ENCODE measurements at regions not wholly inside any gene's neighbourhood (a gene's known extent, or its start where the extent isn't known, plus 50 kb on each side); places are given as distances from the start of the nearest gene placed in this dataset.
A peak's percentile ranks its signal among the peaks of the same experiment; 100 is the strongest.

- TF ChIP-seq CTCF (IDR thresholded peaks at IDR 0.05; ENCODE audit: low read depth, low read length) (no peak), EZH2phosphoT487 (IDR thresholded peaks at IDR 0.05; ENCODE audit: low read depth) (no peak)
- Histone ChIP-seq H3K9me3 (ENCODE audit: insufficient read depth, low read length) (no peaks in the 10 kb centered on the region), H3K4me1 (ENCODE audit: low read length) (no peaks in the 10 kb centered on the region), H2AFZ (ENCODE audit: low read depth, low read length) (no peak overlapping the region), H3K36me3 (replicated peaks; ENCODE audit: low read depth, low read length) (no peaks in the 10 kb centered on the region), H3K27ac (ENCODE audit: low read length) (no peak overlapping the region), H4K20me1 (ENCODE audit: insufficient read depth, low read length) (no peaks in the 10 kb centered on the region), H3K4me3 (ENCODE audit: low read length) (no peak overlapping the region), H3K4me2 (ENCODE audit: low read length) (no peak overlapping the region), H3K27me3 (ENCODE audit: low read depth, low read length) (no peaks in the 10 kb centered on the region), H3K79me2 (ENCODE audit: low read length) (no peaks in the 10 kb centered on the region), H3K9ac (ENCODE audit: low read length) (no peak overlapping the region)
These were observed 2180.4 kb upstream of the C9orf72 start for GRCh38 chr9:29753638-29754037.

GRCh38 chr9:29769019-29769418 is 2195.7 kb upstream of the C9orf72 start:
- H4K20me1 ChIP-seq (ENCODE audit: insufficient read depth, low read length), result no peaks in the 10 kb centered on the region
- no peak for TF ChIP-seq CTCF (IDR thresholded peaks at IDR 0.05; ENCODE audit: low read depth, low read length)
- TF ChIP-seq EZH2phosphoT487 (IDR thresholded peaks at IDR 0.05; ENCODE audit: low read depth), result no peak
- H3K9ac ChIP-seq (ENCODE audit: low read length), result no peak overlapping the region
- H3K4me3 ChIP-seq (ENCODE audit: low read length), result no peak overlapping the region
- H2AFZ ChIP-seq (ENCODE audit: low read depth, low read length), result no peak overlapping the region
- H3K27ac ChIP-seq (ENCODE audit: low read length), result no peak overlapping the region
- peaks cover 18% of the 10 kb centered on the region for H3K4me1 ChIP-seq (ENCODE audit: low read length)
- H3K27me3 ChIP-seq (ENCODE audit: low read depth, low read length), result no peaks in the 10 kb centered on the region
- no peaks in the 10 kb centered on the region; the same call in none of the 2 replicates for H3K9me3 ChIP-seq (ENCODE audit: insufficient read depth, low read length)
- no peak overlapping the region for H3K4me2 ChIP-seq (ENCODE audit: low read length)
- no peaks in the 10 kb centered on the region for H3K79me2 ChIP-seq (ENCODE audit: low read length)
- peaks cover 3% of the 10 kb centered on the region for H3K36me3 ChIP-seq (replicated peaks; ENCODE audit: low read depth, low read length)

- no peaks in the 10 kb centered on the region; the same call in none of the 2 replicates for H3K9me3 ChIP-seq (ENCODE audit: insufficient read depth, low read length)
- H2AFZ ChIP-seq (ENCODE audit: low read depth, low read length), result peak overlapping the region; percentile 79
- H3K4me3 ChIP-seq (ENCODE audit: low read length), result peak overlapping the region; percentile 61
- peaks cover 24% of the 10 kb centered on the region for H3K4me1 ChIP-seq (ENCODE audit: low read length)
- peaks cover 3% of the 10 kb centered on the region for H3K36me3 ChIP-seq (replicated peaks; ENCODE audit: low read depth, low read length)
- no peaks in the 10 kb centered on the region for H3K79me2 ChIP-seq (ENCODE audit: low read length)
- H3K4me2 ChIP-seq (ENCODE audit: low read length), result peak overlapping the region; percentile 72
- no peaks in the 10 kb centered on the region for H3K27me3 ChIP-seq (ENCODE audit: low read depth, low read length)
- H3K27ac ChIP-seq (ENCODE audit: low read length), result peak overlapping the region; percentile 86
- no peaks in the 10 kb centered on the region for H4K20me1 ChIP-seq (ENCODE audit: insufficient read depth, low read length)
- peak overlapping the region; percentile 40; the same call in 1 of the 2 replicates for H3K9ac ChIP-seq (ENCODE audit: low read length)
- TF ChIP-seq EZH2phosphoT487 (IDR thresholded peaks at IDR 0.05; ENCODE audit: low read depth), result no peak
- TF ChIP-seq CTCF (IDR thresholded peaks at IDR 0.05; ENCODE audit: low read depth, low read length), result no peak
These were observed 2200.4 kb upstream of the C9orf72 start for GRCh38 chr9:29773676-29774075.

GRCh38 chr9:29775491-29775890 is 2202.2 kb upstream of the C9orf72 start:
- H3K79me2 ChIP-seq (ENCODE audit: low read length), result no peaks in the 10 kb centered on the region
- no peak overlapping the region for H3K27ac ChIP-seq (ENCODE audit: low read length)

More at GRCh38 chr9:29775491-29775890, 2202.2 kb upstream of the C9orf72 start:
- Histone ChIP-seq H2AFZ (ENCODE audit: low read depth, low read length) (no peak overlapping the region), H3K9ac (ENCODE audit: low read length) (no peak overlapping the region), H3K36me3 (replicated peaks; ENCODE audit: low read depth, low read length) (peaks cover 3% of the 10 kb centered on the region), H4K20me1 (ENCODE audit: insufficient read depth, low read length) (no peaks in the 10 kb centered on the region), H3K27me3 (ENCODE audit: low read depth, low read length) (no peaks in the 10 kb centered on the region), H3K4me1 (ENCODE audit: low read length) (peaks cover 37% of the 10 kb centered on the region), H3K4me3 (ENCODE audit: low read length) (no peak overlapping the region), H3K4me2 (ENCODE audit: low read length) (no peak overlapping the region), H3K9me3 (ENCODE audit: insufficient read depth, low read length) (no peaks in the 10 kb centered on the region; the same call in none of the 2 replicates)
- TF ChIP-seq EZH2phosphoT487 (IDR thresholded peaks at IDR 0.05; ENCODE audit: low read depth), result no peak
- no peak for TF ChIP-seq CTCF (IDR thresholded peaks at IDR 0.05; ENCODE audit: low read depth, low read length)
